Gastroesophageal sphincter (tissue), 3 donors: ENCODE measurements at regions not wholly inside any gene's neighbourhood (a gene's known extent, or its start where the extent isn't known, plus 50 kb on each side); places are given as distances from the start of the nearest gene placed in this dataset.

Experiments used
- EP300 ChIP-seq: sonication (generic); formaldehyde crosslinking; IDR thresholded peaks from one replicate; pipeline ENCODE4 v1.6.1; 2017; ENCODE audit warnings: antibody characterized with exemption, mild to moderate bottlenecking
- POLR2A ChIP-seq, 2 donors: fragments of 450-650 bp; IDR thresholded peaks; one replicate each; pipeline ENCODE4 v1.6.1; 2017; ENCODE audit warnings: antibody characterized with exemption in 2 of 2, mild to moderate bottlenecking in 2 of 2, moderate library complexity in 1 of 2
- POLR2AphosphoS5 ChIP-seq: sonication (generic); formaldehyde crosslinking; IDR thresholded peaks from one replicate; pipeline ENCODE4 v1.6.1; 2017; ENCODE audit warnings: antibody characterized with exemption
- TF ChIP-seq, protein P1 (sequence below), 4 experiments: fragments of 200-600 bp in 2 of 4; fragments of 450-650 bp in 2 of 4; sonication (generic) in 1 of 4; IDR thresholded peaks; one replicate each; pipeline ENCODE4 v1.5.1; 2017 to 2019; ENCODE audit warnings: antibody characterized with exemption in 4 of 4, mild to moderate bottlenecking in 2 of 4, moderate library complexity in 2 of 4

DNA sequence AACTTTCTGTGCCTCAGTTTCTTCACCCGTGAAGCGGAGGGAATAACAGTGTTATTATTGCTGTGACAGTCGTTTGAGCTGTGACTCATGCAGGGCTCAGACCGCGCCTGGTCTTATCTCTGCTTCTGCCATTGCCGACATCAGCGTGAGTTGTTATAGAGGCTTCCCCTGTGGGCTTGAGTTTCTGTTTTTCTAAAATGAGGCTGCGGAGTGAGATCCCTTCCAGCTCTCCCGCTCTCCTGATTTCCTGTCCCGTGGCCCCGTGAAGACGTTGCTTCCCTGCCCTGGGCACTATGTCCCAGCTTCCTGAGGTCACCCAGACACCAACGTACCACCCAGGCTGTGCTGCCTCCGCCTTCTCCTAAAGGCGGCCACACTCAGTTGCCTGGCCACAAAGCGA, 278.5 kb downstream of the BMP7 start:
- TF ChIP-seq, protein P1, sequence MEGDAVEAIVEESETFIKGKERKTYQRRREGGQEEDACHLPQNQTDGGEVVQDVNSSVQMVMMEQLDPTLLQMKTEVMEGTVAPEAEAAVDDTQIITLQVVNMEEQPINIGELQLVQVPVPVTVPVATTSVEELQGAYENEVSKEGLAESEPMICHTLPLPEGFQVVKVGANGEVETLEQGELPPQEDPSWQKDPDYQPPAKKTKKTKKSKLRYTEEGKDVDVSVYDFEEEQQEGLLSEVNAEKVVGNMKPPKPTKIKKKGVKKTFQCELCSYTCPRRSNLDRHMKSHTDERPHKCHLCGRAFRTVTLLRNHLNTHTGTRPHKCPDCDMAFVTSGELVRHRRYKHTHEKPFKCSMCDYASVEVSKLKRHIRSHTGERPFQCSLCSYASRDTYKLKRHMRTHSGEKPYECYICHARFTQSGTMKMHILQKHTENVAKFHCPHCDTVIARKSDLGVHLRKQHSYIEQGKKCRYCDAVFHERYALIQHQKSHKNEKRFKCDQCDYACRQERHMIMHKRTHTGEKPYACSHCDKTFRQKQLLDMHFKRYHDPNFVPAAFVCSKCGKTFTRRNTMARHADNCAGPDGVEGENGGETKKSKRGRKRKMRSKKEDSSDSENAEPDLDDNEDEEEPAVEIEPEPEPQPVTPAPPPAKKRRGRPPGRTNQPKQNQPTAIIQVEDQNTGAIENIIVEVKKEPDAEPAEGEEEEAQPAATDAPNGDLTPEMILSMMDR (IDR thresholded peaks at IDR 0.05) = no peak
- TF ChIP-seq POLR2A (IDR thresholded peaks at IDR 0.05) = no peak
- TF ChIP-seq POLR2AphosphoS5 = no peak
- no peak for TF ChIP-seq EP300
